IMR-90 (cell line): ENCODE measurements at regions not wholly inside any gene's neighbourhood (a gene's known extent, or its start where the extent isn't known, plus 50 kb on each side); places are given as distances from the start of the nearest gene placed in this dataset.

Source experiments
- ATAC-seq: fragments of 200-7000 bp; cut with Tn5 transposase; 2 replicates; pipeline ENCODE4 v1.9.1; 2020; ENCODE audit warnings: low read depth, mild to moderate bottlenecking, moderate library complexity
- BruUV-seq: library from RNA; stranded (reverse); fragments of 400-500 nt; replicated peaks from 2 replicates; lab custom pipeline; 2021; lab: Mats Ljungman, UMichigan
- CTCF ChIA-PET: fragments of 300-600 bp; formaldehyde crosslinking; extraction: SDS; loops from one replicate; lab custom pipeline; 2021; ENCODE audit warnings: antibody characterized with exemption; lab: Yijun Ruan, JAX
- POLR2A ChIA-PET: fragments of 300-600 bp; sonication (Branson Sonifier 250); formaldehyde crosslinking; loops from one replicate; lab custom pipeline; 2022; ENCODE audit warnings: antibody characterized with exemption; ENCODE audit not compliant: unreplicated experiment; lab: Charles Lee
- DNase-seq: peaks from one replicate; pipeline ENCODE4 v3.0.0; 2013
- H2AFZ ChIP-seq: replicated peaks from 2 replicates; pipeline ENCODE3; 2013; ENCODE audit warnings: low read length, mild to moderate bottlenecking; ENCODE audit not compliant: poor library complexity
- H2AK5ac ChIP-seq: 2 replicates; pipeline ENCODE4 v1.6.1; 2013; ENCODE audit warnings: low read depth, low read length, inconsistent platforms
- H2AK9ac ChIP-seq: replicated peaks from 2 replicates; pipeline ENCODE3; 2013; ENCODE audit warnings: mild to moderate bottlenecking, low read depth, low read length, moderate library complexity; ENCODE audit not compliant: poor library complexity
- H2BK120ac ChIP-seq: 2 replicates; pipeline ENCODE4 v1.6.1; 2013; ENCODE audit warnings: low read depth, low read length, inconsistent platforms
- H2BK15ac ChIP-seq: 3 replicates; pipeline ENCODE4 v1.6.1; 2013; ENCODE audit warnings: low read depth, low read length, inconsistent platforms
- H2BK20ac ChIP-seq: 2 replicates; pipeline ENCODE4 v1.6.1; 2013; ENCODE audit warnings: low read depth, mild to moderate bottlenecking, inconsistent platforms, low read length, moderate library complexity
- H2BK5ac ChIP-seq: 2 replicates; pipeline ENCODE4 v1.6.1; 2013; ENCODE audit warnings: mild to moderate bottlenecking, low read depth, low read length, inconsistent platforms; ENCODE audit not compliant: poor library complexity, severe bottlenecking
- H3K14ac ChIP-seq: replicated peaks from 2 replicates; pipeline ENCODE4 v1.6.1; 2013; ENCODE audit warnings: low read depth, low read length, inconsistent platforms
- H3K18ac ChIP-seq: 2 replicates; pipeline ENCODE4 v1.6.1; 2013; ENCODE audit warnings: low read depth, low read length, control low read depth
- H3K23ac ChIP-seq: 2 replicates; pipeline ENCODE4 v1.6.1; 2013; ENCODE audit warnings: low read depth, low read length, inconsistent platforms
- H3K27ac ChIP-seq: 2 replicates; pipeline ENCODE4 v1.5.1; 2013; ENCODE audit warnings: mild to moderate bottlenecking, control low read depth, low read length; ENCODE audit not compliant: insufficient read depth
- H3K27me3 ChIP-seq: 2 replicates; pipeline ENCODE4 v1.6.1; 2013; ENCODE audit warnings: low read length; ENCODE audit not compliant: control insufficient read depth, insufficient read depth
- H3K36me3 ChIP-seq: 2 replicates; pipeline ENCODE4 v1.6.1; 2013; ENCODE audit warnings: low read length, mixed read lengths; ENCODE audit not compliant: control insufficient read depth, insufficient read depth
- H3K4ac ChIP-seq: 2 replicates; pipeline ENCODE4 v1.6.1; 2013; ENCODE audit warnings: low read depth, low read length, inconsistent platforms
- H3K4me1 ChIP-seq: 2 replicates; pipeline ENCODE4 v1.6.1; 2013; ENCODE audit warnings: low read length, mixed read lengths; ENCODE audit not compliant: control insufficient read depth, insufficient read depth
- H3K4me2 ChIP-seq: 2 replicates; pipeline ENCODE4 v1.6.1; 2013; ENCODE audit warnings: low read depth, mild to moderate bottlenecking, control low read depth, low read length, moderate library complexity
- H3K4me3 ChIP-seq: 2 replicates; pipeline ENCODE4 v1.5.1; 2013; ENCODE audit warnings: low read depth, mild to moderate bottlenecking, control low read depth, low read length, moderate library complexity; ENCODE audit not compliant: insufficient read depth
- H3K56ac ChIP-seq: 2 replicates; pipeline ENCODE4 v1.6.1; 2013; ENCODE audit warnings: low read length, inconsistent platforms; ENCODE audit not compliant: insufficient read depth; ENCODE audit errors: extremely low read depth
- H3K79me1 ChIP-seq, 2 experiments: 2 replicates each; pipeline ENCODE4 v1.6.1; 2013; ENCODE audit warnings: low read length in 2 of 2, inconsistent platforms in 1 of 2, low read depth in 1 of 2
- H3K9ac ChIP-seq: 2 replicates; pipeline ENCODE4 v1.6.1; 2013; ENCODE audit warnings: low read depth, low read length, control low read depth
- H3K9me1 ChIP-seq: 2 replicates; pipeline ENCODE4 v1.6.1; 2013; ENCODE audit warnings: low read length, inconsistent platforms; ENCODE audit not compliant: insufficient read depth
- H3K9me3 ChIP-seq: 2 replicates; pipeline ENCODE4 v1.6.1; 2013; ENCODE audit warnings: low read length; ENCODE audit not compliant: control insufficient read depth, insufficient read depth
- H4K20me1 ChIP-seq: 2 replicates; pipeline ENCODE4 v1.6.1; 2013; ENCODE audit warnings: low read length, inconsistent platforms; ENCODE audit not compliant: insufficient read depth
- H4K5ac ChIP-seq: 2 replicates; pipeline ENCODE4 v1.6.1; 2013; ENCODE audit warnings: mild to moderate bottlenecking, low read depth, low read length, control low read depth
- H4K8ac ChIP-seq, 2 experiments: 2 replicates each; pipeline ENCODE4 v1.6.1; 2013; ENCODE audit warnings: low read depth in 2 of 2, low read length in 2 of 2, control low read depth in 1 of 2, inconsistent platforms in 1 of 2
- H4K91ac ChIP-seq: 2 replicates; pipeline ENCODE4 v1.6.1; 2013; ENCODE audit warnings: low read depth, low read length, inconsistent platforms; ENCODE audit not compliant: insufficient read depth
- BHLHE40 ChIP-seq: fragments of 150-350 bp; IDR thresholded peaks from 2 replicates; pipeline ENCODE4 v1.6.1; 2016; ENCODE audit warnings: mild to moderate bottlenecking, low read depth, low read length
- CHD1 ChIP-seq: IDR thresholded peaks from 2 replicates; pipeline ENCODE4 v1.6.1; 2012; ENCODE audit warnings: low read depth, low read length, improper control_type of control experiment
- MAFK ChIP-seq: IDR thresholded peaks from 2 replicates; pipeline ENCODE4 v1.6.1; 2012; ENCODE audit warnings: low read depth, low read length, improper control_type of control experiment
- SMC3 ChIP-seq: fragments of 150-350 bp; IDR thresholded peaks from 2 replicates; pipeline ENCODE4 v1.6.1; 2016; ENCODE audit warnings: low read depth, mild to moderate bottlenecking, antibody characterized with exemption, low read length, moderate library complexity
- WGBS, 2 experiments: methylation state at CpG; one replicate each; pipeline versions ENCODE4 v1.1.5 to v1.1.7; 2013; ENCODE audit warnings: missing lambda C conversion rate in 2 of 2; ENCODE audit not compliant: insufficient read length in 1 of 2; ENCODE audit errors: extremely low coverage in 2 of 2; 5-methylcytosine and 5-hydroxymethylcytosine counted together
- dilution Hi-C: fragments of 300-500 bp; cut with HindIII; formaldehyde crosslinking; loops from one replicate; pipeline ENCODE4 v1.14.3; 2018; ENCODE audit warnings: low sequenced_read_pairs; ENCODE audit not compliant: unreplicated experiment
- in situ Hi-C: fragments of 300-500 bp; cut with MboI; formaldehyde crosslinking; loops from 3 replicates; pipeline ENCODE4 v1.14.3; 2019; ENCODE audit warnings: low sequenced_read_pairs, inconsistent platforms, mixed read lengths
- intact Hi-C: fragments of 100-400 bp; cut with micrococcal nuclease; formaldehyde crosslinking; loops from 2 replicates; pipeline ENCODE4 v1.10.0; 2022

DNA sequence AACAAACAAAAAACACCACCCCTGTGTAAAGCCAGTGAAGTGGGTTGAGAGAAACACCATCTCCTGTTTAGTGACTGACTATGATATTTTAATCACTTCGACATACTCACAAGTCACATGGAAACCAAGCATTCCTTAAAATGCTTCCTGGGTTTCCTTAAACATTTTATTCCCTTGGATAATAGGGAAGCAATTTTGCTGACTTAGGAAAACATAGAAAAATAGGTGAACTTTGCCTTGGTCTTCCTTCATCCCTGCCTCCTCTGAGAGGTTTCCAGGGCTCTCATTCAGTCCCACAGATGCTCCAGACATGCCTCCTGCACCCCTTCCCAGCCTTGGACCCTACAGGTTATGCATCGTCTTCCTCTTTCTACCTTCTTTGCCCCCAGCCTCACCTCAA, 122.6 kb upstream of the SERPINE2 start:
- intact Hi-C loops (loop anchor here (2.0 kb wide), 1 partner anchor 59 kb away; no protein-coding TSS in a partner anchor), dilution Hi-C loops (no loop called here), in situ Hi-C loops (no loop called here)
- BruUV-seq, result no TSS peak
- peaks cover 16% of the 10 kb centered on the region for H3K4me1 ChIP-seq
- ChIA-PET POLR2A (no interaction called here), CTCF (interaction anchor here (0.6 kb wide), 1 partner anchor 27 kb away, joined by 4 read pairs; no protein-coding TSS in a partner anchor)
- H3K4ac ChIP-seq, result peak overlapping the region; percentile 26; the same call in 1 of the 2 replicates
- H2BK20ac ChIP-seq, result peak overlapping the region; percentile 44; the same call in 1 of the 2 replicates
- no peaks in the 10 kb centered on the region for H3K9me3 ChIP-seq
- H3K27me3 ChIP-seq, result no peaks in the 10 kb centered on the region
- no peak for TF ChIP-seq CHD1
- TF ChIP-seq SMC3, result no peak
- TF ChIP-seq MAFK, result peak; percentile 93
- TF ChIP-seq BHLHE40, result no peak
- H4K5ac ChIP-seq, result 0 out of 2 replicates have a peak overlapping the region, but pooled peaks have one; percentile 20
- H3K79me1 ChIP-seq, result no peaks in the 10 kb centered on the region
- no peak overlapping the region for H2AK9ac ChIP-seq
- H3K23ac ChIP-seq, result no peak overlapping the region
- H3K36me3 ChIP-seq, result no peaks in the 10 kb centered on the region
- H2AK5ac ChIP-seq, result peak overlapping the region; percentile 63; the same call in 1 of the 2 replicates
- 0 out of 2 replicates have a peak overlapping the region, but pooled peaks have one; percentile 31 for H4K91ac ChIP-seq
- H2BK15ac ChIP-seq, result no peak overlapping the region
- H2BK120ac ChIP-seq, result peak overlapping the region; percentile 40; the same call in 1 of the 2 replicates
- peaks cover 16% of the 10 kb centered on the region for H3K9me1 ChIP-seq
- H4K20me1 ChIP-seq, result no peaks in the 10 kb centered on the region
- no peak overlapping the region for H3K4me3 ChIP-seq
- no CpG with 5 or more reads among the region's 2 CpGs for WGBS, 2 experiments
- no peak overlapping the region for H3K27ac ChIP-seq
- no peak overlapping the region for H3K56ac ChIP-seq
- no peak overlapping the region for H3K4me2 ChIP-seq
- H2BK5ac ChIP-seq, result no peak overlapping the region
- no peak overlapping the region for H3K9ac ChIP-seq
- no peak overlapping the region; the same call in 1 of the 2 replicates for H3K14ac ChIP-seq
- ATAC-seq (no peak), DNase-seq (no peak)
- peak overlapping the region; percentile 79 for H3K18ac ChIP-seq
- H4K8ac ChIP-seq, result peak overlapping the region in 1 of 2 experiments; percentile 24; a peak in 1 of 4 replicates
- peak overlapping the region; percentile 35 for H2AFZ ChIP-seq
